ENCODE measurements at regions not wholly inside any gene's neighbourhood (a gene's known extent, or its start where the extent isn't known, plus 50 kb on each side); places are given as distances from the start of the nearest gene placed in this dataset.

- DNase-seq, result peak; percentile 71
Measured at GRCh38 chr6:134706806-134707205, 243.1 kb downstream of the ALDH8A1 start.

- DNase-seq, result no peak
Measured at GRCh38 chr6:134706153-134706552, 243.7 kb downstream of the ALDH8A1 start.

GRCh38 chr6:134703206-134703605, 246.7 kb downstream of the ALDH8A1 start:
- no peak for DNase-seq

DNA sequence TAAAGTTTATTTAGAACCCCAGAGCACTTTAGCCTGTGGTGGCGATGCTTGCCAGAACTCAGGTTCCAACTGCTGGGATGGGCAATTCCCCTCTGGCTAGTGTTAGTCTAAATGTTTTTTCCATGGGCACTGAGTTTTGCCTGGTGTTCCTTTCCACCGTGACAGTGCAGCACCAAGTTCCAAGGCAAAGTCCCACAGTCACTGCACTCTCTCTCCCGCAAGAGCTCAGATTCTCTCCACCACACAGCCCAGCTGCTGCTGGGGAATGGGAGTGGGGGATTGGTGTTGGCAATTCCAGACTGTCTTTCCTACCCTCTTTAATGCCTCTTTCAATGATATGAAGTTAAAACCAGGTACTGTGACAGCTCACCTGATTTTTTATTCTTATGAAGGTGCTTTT, 247.6 kb downstream of the ALDH8A1 start:
- no peak for DNase-seq

GRCh38 chr6:134701301-134701700, 248.6 kb downstream of the ALDH8A1 start:
- no peak for DNase-seq

GRCh38 chr6:134698228-134698627, 251.7 kb downstream of the ALDH8A1 start:
- DNase-seq, result no peak

DNA sequence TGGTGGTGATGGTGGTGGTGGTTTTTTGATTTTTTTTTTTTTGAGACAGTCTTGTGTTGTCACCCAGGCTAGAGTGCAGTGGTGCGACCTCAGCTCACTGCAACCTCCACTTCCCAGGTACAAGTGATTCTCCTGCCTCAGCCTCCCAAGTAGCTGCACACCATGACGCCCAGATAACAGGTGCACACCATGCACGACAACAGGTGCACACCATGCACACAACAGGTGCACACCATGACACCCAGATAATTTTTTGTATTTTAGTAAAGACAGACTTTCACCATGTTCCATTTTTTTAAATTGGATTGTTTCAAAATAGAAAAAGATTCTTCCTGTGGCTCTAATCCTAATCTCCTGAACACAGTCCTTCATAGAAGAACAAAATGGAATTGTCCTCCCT, 257.9 kb downstream of the ALDH8A1 start:
- no peak for DNase-seq

DNA sequence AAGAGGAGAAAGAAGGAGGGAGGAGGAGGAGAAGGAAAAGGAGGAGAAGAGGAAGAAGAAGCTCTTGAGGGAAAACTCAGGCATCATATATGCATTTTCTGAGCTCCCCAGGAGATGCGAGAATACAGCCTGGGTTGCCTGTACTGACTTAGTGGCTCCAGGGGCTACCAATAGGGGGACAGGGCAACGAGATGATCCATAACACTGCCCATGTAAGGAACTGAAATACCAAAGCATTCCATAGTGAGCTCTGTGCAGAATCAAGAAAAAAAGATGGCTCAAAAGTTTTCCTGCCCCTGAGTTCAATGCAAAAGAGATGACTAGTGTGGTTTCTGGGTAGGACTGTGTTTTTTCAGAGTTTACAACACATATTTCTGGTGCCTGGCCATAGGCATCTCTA, 258.7 kb downstream of the ALDH8A1 start:
- no peak for DNase-seq

DNA sequence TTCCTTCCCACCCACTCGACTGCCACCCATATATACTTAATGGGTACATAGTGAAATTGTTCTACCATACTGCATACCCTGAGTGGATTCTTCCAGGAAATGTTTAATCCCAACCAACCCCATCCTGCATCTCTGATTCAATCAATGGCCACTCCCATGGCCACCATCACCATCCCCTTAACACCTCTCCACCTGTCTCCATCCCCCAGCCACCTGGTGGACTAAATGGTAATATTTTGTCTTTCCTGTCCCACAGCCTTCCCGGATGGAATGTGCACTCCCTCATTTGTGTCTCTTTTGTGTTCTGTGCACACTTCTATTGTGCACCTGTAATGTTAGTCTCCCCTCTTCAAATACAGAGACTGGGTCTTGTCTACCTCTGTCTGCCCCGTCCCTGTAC, 259.9 kb downstream of the ALDH8A1 start:
- no peak for DNase-seq

DNA sequence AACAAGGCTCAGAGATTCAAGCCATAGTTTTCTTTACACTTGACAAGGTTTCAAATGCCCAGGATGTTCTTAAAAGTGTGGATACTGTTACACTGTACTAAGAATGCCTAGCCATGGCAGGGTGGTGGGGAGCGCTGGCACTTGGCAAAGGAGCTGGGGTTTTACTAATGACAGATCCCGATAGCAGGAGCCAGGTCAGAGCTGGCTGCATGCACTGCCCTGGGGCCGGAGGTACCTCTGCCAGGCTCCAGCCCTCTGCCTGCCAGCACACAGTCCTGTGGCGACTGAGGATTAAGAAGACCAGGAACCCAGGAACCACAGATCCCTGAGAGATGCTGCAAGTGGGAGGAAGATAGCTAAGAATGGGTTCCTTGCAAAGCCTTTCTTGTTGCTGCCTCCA, 260.3 kb downstream of the ALDH8A1 start:
- DNase-seq, result no peak

DNA sequence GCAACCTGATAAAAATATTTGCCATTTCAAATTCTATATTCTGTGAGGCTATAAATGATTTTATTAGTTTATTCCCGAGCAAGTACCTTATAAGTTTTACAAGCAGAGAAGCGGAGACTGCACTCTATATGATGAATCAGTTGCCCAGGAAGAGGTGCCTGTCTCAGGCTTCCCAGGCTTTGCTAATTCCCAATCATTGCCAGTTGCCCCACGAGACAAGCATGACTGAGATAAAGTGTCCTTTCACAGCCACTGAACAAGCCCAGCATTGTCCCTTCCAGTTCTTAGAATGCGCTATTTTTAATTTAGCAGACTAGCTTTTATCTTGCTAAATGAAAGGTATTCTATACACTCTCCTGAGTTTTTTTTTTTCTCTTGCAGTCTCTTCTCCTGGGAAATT, 260.7 kb downstream of the ALDH8A1 start:
- no peak for DNase-seq

GRCh38 chr6:134686071-134686470, 263.8 kb downstream of the ALDH8A1 start:
- peak; percentile 57 for DNase-seq

DNA sequence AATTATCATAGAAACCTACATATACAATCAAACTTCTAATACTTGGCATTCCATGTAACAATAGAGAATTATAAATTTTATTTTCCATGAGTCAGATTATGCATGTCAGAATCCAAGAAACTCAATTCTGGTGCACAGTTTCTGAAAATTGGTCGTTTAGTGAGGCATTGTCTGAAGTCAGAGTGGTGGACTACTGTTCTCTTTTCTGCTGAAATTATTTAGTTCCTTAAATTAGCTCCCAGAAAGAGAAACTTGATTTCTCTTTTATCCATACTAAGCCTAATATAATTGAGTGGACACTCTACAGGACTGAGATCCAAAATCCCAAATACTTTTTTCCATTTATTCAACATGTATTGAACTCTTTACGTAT, 265.5 kb downstream of the ALDH8A1 start:
- DNase-seq, result no peak

DNA sequence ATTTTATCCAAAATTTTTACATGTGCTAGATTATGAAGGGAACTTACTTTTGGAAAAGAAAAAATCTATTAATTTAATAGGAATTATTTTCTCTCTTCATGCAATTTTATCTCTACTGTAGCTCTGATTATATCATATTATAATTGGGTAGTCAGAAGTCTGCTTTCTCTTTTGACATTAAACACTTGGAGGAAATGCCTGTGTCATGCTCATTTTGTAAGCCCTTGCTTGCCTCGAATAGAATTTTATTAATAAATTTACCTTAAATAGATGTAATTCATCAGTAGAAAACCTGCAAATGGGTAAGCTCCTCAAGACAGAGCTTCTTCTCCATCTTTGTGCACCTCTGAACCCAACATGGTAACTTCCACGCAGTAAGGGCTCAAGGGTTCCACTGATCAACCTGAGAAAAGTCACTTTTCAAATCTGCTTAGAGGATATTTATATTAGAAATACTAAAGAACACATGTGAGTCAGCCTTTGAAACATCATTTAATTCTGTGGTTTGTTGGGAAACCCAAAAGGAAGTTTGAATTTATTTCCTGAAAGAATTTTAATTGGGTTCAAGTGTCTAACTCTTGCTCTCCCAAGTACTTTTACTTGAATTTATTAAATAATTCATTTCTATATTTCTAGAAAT, 266.0 kb downstream of the ALDH8A1 start:
- DNase-seq, result peak; percentile 57

DNA sequence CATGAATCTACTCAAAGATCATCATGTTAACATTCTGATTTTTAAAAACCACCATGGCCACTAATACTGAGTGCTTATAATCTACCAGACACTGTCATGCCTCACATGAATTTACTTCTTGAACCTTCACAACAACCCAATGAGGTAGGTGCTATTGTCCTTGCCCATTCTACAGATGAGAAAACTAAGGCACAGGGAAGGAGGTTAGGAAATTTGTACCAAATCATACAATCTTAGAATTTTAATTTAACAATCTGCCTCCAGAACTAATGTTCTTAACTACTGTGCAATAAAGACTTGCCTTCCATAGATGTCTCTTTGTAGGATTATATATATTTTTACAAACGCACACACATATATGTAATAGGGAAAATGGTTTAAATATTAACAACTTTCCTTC, 269.5 kb downstream of the ALDH8A1 start:
- no peak for DNase-seq

DNA sequence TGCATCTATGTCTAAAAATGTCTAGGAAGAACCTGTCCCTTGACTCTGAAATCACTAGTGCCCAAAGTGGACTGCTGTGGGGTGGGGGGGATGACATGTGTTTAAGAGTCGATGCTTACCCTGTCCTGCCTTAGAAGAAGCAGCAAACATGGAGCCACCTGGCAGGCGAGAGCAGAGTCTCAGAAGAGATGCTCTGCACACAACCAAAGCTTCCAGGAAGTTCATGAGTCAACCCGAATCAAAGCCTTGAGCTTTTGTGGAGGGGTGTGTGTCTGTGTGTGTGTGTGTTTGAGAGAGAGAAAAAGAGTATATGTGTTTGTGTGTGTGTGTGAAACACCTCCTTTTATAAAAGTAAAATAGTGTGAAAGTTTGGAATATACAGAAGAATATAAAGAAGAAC, 269.9 kb downstream of the ALDH8A1 start:
- DNase-seq, result no peak

DNA sequence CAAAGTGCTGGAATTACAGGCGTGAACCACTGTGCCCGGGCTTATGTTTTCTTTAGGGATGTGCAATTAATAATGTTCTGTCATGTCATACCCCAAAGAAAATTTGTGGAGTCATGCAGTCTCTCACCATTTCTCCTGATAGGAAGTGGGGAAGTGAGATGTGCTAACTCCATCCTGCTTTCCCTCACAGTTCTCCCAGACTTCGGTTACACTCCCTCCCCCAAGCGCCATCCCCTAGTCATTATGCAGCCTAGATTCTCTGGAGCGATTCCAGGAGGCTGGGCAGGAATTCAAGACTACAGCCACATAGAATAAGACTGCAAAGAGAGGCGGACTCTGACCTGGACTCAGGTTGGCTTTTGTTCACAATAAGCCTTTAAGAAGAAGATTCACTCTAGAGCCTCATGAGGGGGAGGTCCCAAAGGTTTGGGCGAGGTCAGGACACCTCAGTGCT, 271.4 kb downstream of the ALDH8A1 start:
- peak; percentile 44 for DNase-seq

DNA sequence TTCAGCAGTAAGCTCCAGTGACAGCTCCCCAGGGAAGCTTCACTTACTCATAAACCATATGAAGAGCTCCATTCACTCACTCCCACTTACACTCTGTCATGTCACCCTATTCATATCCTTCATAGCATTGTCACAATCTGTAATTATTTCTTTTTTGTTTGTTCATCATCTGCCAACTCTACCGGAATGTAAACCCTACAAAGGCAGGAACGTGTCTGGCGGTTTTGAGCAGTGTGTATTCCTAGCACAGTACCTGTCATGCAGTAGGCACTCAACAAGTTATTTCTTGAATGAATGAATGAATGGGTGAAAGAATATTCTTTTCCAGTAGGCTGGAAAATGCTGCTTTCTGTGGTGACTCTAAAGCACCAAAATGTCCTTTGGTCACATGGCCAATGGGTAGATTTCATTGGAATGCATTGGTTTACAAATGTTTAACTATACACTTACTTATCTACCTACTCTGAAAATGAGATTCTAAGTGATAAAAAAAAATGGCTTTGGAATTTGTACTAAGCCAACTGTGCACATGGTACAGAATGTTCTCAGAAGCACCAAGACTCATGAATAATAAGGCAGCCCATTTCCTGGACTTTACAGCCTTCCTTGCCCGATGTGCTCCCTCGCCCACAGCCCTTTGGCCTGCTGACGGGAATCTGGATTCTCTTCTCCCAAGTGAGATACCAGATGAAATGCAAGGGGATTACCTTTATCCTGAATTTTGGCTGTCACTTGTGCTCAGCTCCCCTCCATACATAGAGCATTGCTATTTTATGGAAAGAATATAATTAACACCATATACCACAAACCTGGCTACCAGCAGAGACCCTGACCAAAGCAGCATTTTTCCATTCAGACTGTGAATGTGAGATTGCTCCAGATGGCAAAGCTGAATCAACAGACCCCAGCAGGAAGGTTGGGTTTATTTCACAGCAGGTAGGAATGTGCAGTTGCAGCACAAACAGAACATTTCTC, 273.3 kb downstream of the ALDH8A1 start:
- no peak for DNase-seq

GRCh38 chr6:134675110-134676054, 274.5 kb downstream of the ALDH8A1 start:
- DNase-seq, result no peak

DNA sequence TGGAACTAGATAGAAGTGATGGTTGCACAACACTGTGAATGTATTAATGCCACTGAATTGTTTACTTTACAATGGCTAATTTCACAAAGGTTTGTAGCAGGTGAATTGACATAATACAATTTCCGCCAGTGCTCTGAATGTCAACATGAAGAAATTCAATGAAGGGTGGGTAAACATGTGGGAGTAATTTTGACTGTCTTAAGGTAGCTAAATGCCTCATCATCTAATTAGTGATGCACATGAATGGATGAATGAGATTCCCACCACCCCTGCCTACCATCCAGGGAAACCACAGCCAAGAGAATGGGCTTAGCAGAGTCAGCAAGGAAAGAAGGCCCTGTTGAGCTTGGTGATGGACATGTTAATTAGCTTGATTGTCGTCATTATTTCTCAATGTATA, 275.3 kb downstream of the ALDH8A1 start:
- no peak for DNase-seq

GRCh38 chr6:134669485-134669884, 280.4 kb downstream of the ALDH8A1 start:
- no peak for DNase-seq

- no peak for DNase-seq
Measured at GRCh38 chr6:134667111-134667510, 282.8 kb downstream of the ALDH8A1 start.

DNA sequence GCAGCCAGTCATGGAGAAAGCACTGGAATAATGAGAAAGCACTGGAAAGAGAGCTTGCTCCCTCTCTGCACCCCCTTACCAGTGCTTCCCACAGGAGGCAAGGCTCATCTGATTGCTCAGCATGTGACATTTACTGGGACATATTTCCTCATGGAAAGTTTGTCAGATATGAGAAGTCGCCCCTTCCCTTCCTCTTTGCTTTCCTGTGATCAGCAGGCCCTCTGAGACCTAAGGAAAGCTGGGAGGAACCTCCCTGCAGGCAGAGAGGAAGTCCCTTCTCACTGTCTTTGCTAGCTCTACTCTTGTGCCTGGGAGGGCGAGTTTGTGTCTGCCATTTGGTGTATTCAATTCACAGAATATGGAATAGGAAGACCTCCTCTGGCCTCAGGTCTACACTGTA, 283.8 kb downstream of the ALDH8A1 start:
- DNase-seq, result no peak

Measured in EL (cell line).